Hepatocyte (in vitro differentiated cells): ENCODE measurements at regions not wholly inside any gene's neighbourhood (a gene's known extent, or its start where the extent isn't known, plus 50 kb on each side); places are given as distances from the start of the nearest gene placed in this dataset.

Experiments used
- DNase-seq: peaks from one replicate; pipeline ENCODE4 v3.0.0-alpha.2; 2016; ENCODE audit warnings: low spot score
- H2AFZ ChIP-seq: fragments of 200-600 bp; sonication (generic); 2 replicates; pipeline ENCODE4 v1.6.0; 2016; ENCODE audit warnings: antibody characterized with exemption, mild to moderate bottlenecking
- H3K27ac ChIP-seq: fragments of 200-600 bp; sonication (generic); 2 replicates; pipeline ENCODE4 v1.5.1; 2016; ENCODE audit warnings: mild to moderate bottlenecking
- H3K27me3 ChIP-seq: fragments of 200-600 bp; sonication (generic); 2 replicates; pipeline ENCODE4 v1.6.1; 2016
- H3K36me3 ChIP-seq: fragments of 200-600 bp; sonication (generic); replicated peaks from 2 replicates; pipeline ENCODE4 v1.5.1; 2016; ENCODE audit warnings: low read depth; ENCODE audit not compliant: insufficient read depth
- H3K4me1 ChIP-seq: fragments of 200-600 bp; sonication (generic); 2 replicates; pipeline ENCODE4 v1.5.1; 2016; ENCODE audit warnings: mild to moderate bottlenecking, moderate library complexity; ENCODE audit not compliant: insufficient read depth
- H3K4me2 ChIP-seq: fragments of 200-600 bp; sonication (generic); 2 replicates; pipeline ENCODE4 v1.6.0; 2016
- H3K4me3 ChIP-seq: fragments of 200-600 bp; sonication (generic); 2 replicates; pipeline ENCODE4 v1.5.1; 2016; ENCODE audit warnings: mild to moderate bottlenecking
- H3K79me2 ChIP-seq: fragments of 200-600 bp; sonication (generic); 2 replicates; pipeline ENCODE4 v1.6.0; 2017; ENCODE audit warnings: mild to moderate bottlenecking
- H3K9me2 ChIP-seq: fragments of 200-600 bp; sonication (generic); replicated peaks from 2 replicates; pipeline ENCODE4 v1.6.0; 2017; ENCODE audit warnings: mild to moderate bottlenecking; ENCODE audit not compliant: insufficient read depth
- H3K9me3 ChIP-seq: fragments of 200-600 bp; sonication (generic); 2 replicates; pipeline ENCODE4 v1.5.1; 2016; ENCODE audit warnings: low read depth, mild to moderate bottlenecking
- H4K20me1 ChIP-seq: fragments of 200-600 bp; sonication (generic); 2 replicates; pipeline ENCODE4 v1.6.0; 2016; ENCODE audit warnings: mild to moderate bottlenecking; ENCODE audit not compliant: insufficient read depth, poor library complexity, severe bottlenecking
- CTCF ChIP-seq: fragments of 200-600 bp; sonication (generic); IDR thresholded peaks from 2 replicates; pipeline ENCODE4 v1.5.1; 2016; ENCODE audit warnings: antibody characterized with exemption, mild to moderate bottlenecking; ENCODE audit not compliant: poor library complexity
- EZH2 ChIP-seq: fragments of 200-600 bp; sonication (generic); IDR thresholded peaks from 2 replicates; pipeline ENCODE4 v1.6.1; 2016; ENCODE audit warnings: antibody characterized with exemption, mild to moderate bottlenecking, borderline replicate concordance
- EZH2phosphoT487 ChIP-seq: fragments of 200-600 bp; sonication (generic); IDR thresholded peaks from one replicate; pipeline ENCODE4 v1.6.1; 2018; ENCODE audit warnings: antibody characterized with exemption, mild to moderate bottlenecking, low read depth, moderate library complexity; ENCODE audit not compliant: unreplicated experiment, severe bottlenecking
- WGBS: methylation state at CpG from one replicate; pipeline ENCODE4 v1.1.6; 2016; ENCODE audit warnings: low lambda C conversion rate; ENCODE audit errors: missing lambda C conversion rate; 5-methylcytosine and 5-hydroxymethylcytosine counted together

GRCh38 chr9:27802418-27802817 lies 229.1 kb upstream of the C9orf72 start:
- no peaks in the 10 kb centered on the region for H4K20me1 ChIP-seq
- H2AFZ ChIP-seq: no peak overlapping the region
- H3K27me3 ChIP-seq: no peaks in the 10 kb centered on the region
- no peak overlapping the region for H3K4me2 ChIP-seq
- H3K9me3 ChIP-seq: no peaks in the 10 kb centered on the region
- no peaks in the 10 kb centered on the region for H3K79me2 ChIP-seq
- no peak overlapping the region for H3K4me3 ChIP-seq
- H3K27ac ChIP-seq: no peak overlapping the region
- no peaks in the 10 kb centered on the region for H3K4me1 ChIP-seq
- TF ChIP-seq CTCF: no peak
- no peak for TF ChIP-seq EZH2phosphoT487
- TF ChIP-seq EZH2: no peak
- H3K36me3 ChIP-seq: no peaks in the 10 kb centered on the region
- H3K9me2 ChIP-seq: no peaks in the 10 kb centered on the region
- DNase-seq: no peak
- 96% methylated on average over 3 of the region's 3 CpGs for WGBS

GRCh38 chr9:27808864-27809263 lies 235.6 kb upstream of the C9orf72 start:
- Histone ChIP-seq H3K36me3 (no peaks in the 10 kb centered on the region), H4K20me1 (no peaks in the 10 kb centered on the region), H3K27me3 (no peaks in the 10 kb centered on the region), H3K4me3 (no peak overlapping the region), H3K4me1 (no peaks in the 10 kb centered on the region), H2AFZ (no peak overlapping the region), H3K9me2 (no peaks in the 10 kb centered on the region), H3K27ac (no peak overlapping the region), H3K4me2 (no peak overlapping the region), H3K9me3 (no peaks in the 10 kb centered on the region), H3K79me2 (no peaks in the 10 kb centered on the region)
- TF ChIP-seq EZH2 (no peak), CTCF (no peak), EZH2phosphoT487 (no peak)
- DNase-seq: no peak
- WGBS: 79% methylated on average over 4 of the region's 4 CpGs

- Histone ChIP-seq H3K4me3 (no peak overlapping the region), H3K4me2 (no peak overlapping the region)
- WGBS: 84% methylated on average over 3 of the region's 3 CpGs
Measured at GRCh38 chr9:27817747-27818146, 244.5 kb upstream of the C9orf72 start.

More at GRCh38 chr9:27817747-27818146, 244.5 kb upstream of the C9orf72 start:
- DNase-seq: no peak
- Histone ChIP-seq H3K9me3 (no peaks in the 10 kb centered on the region), H3K36me3 (no peaks in the 10 kb centered on the region), H4K20me1 (no peaks in the 10 kb centered on the region), H3K27ac (no peak overlapping the region), H3K27me3 (no peaks in the 10 kb centered on the region), H2AFZ (no peak overlapping the region), H3K4me1 (no peaks in the 10 kb centered on the region), H3K9me2 (no peaks in the 10 kb centered on the region), H3K79me2 (no peaks in the 10 kb centered on the region)
- TF ChIP-seq EZH2phosphoT487 (no peak), EZH2 (no peak), CTCF (no peak)
